A673 (cell line): ENCODE measurements at regions not wholly inside any gene's neighbourhood (a gene's known extent, or its start where the extent isn't known, plus 50 kb on each side); places are given as distances from the start of the nearest gene placed in this dataset.
"Not testable (repeated sequence)": the region's sequence is repeated elsewhere in the genome, so short reads cannot be mapped to it uniquely, and the experiment has no call there.

ENCODE experiments used
- CTCF ChIP-seq: fragments of 300-800, 200-600 bp; sonication (generic); conservative IDR thresholded peaks from 2 replicates; pipeline ENCODE4 v1.5.1; 2017; ENCODE audit warnings: low read depth, mild to moderate bottlenecking, antibody characterized with exemption, low read length, moderate library complexity, mixed read lengths
- EZH2 ChIP-seq: fragments of 200-600 bp; sonication (generic); IDR thresholded peaks from 2 replicates; pipeline ENCODE4 v1.6.1; 2017; ENCODE audit warnings: borderline replicate concordance, low read depth, mild to moderate bottlenecking, mixed read lengths, antibody characterized with exemption, low read length; ENCODE audit not compliant: poor library complexity, severe bottlenecking

GRCh38 chr11:29142573-29142972 is 874.3 kb downstream of the KCNA4 start:
- TF ChIP-seq EZH2, CTCF: not testable (repeated sequence)
